ENCODE measurements at regions not wholly inside any gene's neighbourhood (a gene's known extent, or its start where the extent isn't known, plus 50 kb on each side); places are given as distances from the start of the nearest gene placed in this dataset.

DNA sequence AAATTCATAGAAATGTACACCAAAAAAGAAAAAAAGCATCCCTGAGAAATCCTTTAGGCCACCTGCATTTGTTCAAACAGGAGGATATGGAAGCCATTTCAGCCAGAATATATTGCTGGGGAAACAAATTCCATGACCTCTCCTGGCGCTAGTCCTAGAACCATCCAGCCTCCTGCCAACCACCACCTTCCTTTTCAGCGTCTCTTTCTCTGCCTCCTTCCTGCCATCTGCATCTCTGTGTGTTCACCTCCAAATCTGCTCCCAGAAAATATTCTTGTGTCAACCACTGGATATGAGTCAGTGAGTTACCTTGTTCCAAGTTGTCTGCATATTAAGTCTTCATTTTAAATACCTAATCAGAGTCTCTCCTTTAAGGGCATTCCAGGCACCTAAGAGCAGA lies 50.6 kb upstream of the NPY start:
- no peak for TF ChIP-seq EZH2 (IDR thresholded peaks at IDR 0.05; ENCODE audit: low read length)
- TF ChIP-seq, protein P1, sequence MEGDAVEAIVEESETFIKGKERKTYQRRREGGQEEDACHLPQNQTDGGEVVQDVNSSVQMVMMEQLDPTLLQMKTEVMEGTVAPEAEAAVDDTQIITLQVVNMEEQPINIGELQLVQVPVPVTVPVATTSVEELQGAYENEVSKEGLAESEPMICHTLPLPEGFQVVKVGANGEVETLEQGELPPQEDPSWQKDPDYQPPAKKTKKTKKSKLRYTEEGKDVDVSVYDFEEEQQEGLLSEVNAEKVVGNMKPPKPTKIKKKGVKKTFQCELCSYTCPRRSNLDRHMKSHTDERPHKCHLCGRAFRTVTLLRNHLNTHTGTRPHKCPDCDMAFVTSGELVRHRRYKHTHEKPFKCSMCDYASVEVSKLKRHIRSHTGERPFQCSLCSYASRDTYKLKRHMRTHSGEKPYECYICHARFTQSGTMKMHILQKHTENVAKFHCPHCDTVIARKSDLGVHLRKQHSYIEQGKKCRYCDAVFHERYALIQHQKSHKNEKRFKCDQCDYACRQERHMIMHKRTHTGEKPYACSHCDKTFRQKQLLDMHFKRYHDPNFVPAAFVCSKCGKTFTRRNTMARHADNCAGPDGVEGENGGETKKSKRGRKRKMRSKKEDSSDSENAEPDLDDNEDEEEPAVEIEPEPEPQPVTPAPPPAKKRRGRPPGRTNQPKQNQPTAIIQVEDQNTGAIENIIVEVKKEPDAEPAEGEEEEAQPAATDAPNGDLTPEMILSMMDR (optimal IDR thresholded peaks at IDR 0.05 in 1 of 3, IDR thresholded peaks at IDR 0.05 in 1 of 3, conservative IDR thresholded peaks at IDR 0.05 in 1 of 3; ENCODE audit: extremely low read depth in 1 of 3, insufficient read depth in 2 of 3, low read length in 3 of 3): no peak
